HG03175 (cell line): ENCODE measurements at regions not wholly inside any gene's neighbourhood (a gene's known extent, or its start where the extent isn't known, plus 50 kb on each side); places are given as distances from the start of the nearest gene placed in this dataset.

Source experiments
- ATAC-seq: cut with Tn5 transposase; IDR thresholded peaks from one replicate; pipeline ENCODE4 v1.9.1; 2021; ENCODE audit warnings: mild to moderate bottlenecking, moderate library complexity; ENCODE audit not compliant: unreplicated experiment

DNA sequence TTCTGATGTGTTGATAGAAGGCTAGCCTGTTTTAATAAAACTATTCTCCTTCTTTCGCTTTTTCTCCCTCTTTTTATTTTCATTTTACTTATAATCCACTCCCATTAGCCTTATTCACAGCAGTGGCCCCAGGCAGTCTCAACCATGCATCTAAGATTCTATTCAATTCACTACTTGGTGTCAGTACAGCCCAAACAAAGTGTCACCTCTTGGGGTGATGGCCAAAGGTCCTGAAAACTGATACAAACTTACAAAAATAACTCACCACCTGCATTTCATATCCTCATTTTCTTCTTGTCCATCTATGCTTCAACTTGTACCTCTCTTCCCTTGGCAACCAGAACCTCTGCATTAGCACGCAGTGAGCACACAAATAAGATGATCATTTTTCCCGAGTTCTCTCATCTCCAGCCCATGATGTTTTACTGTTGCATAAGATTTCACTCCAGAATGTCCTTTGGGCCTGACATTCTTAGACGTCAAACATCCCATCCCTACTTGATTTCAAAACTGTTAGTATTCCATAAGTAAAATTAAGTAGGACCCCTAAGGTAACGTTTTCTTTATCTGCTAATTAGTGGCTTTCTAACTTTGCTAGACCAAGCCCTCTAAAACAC is 559.3 kb upstream of the TNP1 start:
- no peak for ATAC-seq

DNA sequence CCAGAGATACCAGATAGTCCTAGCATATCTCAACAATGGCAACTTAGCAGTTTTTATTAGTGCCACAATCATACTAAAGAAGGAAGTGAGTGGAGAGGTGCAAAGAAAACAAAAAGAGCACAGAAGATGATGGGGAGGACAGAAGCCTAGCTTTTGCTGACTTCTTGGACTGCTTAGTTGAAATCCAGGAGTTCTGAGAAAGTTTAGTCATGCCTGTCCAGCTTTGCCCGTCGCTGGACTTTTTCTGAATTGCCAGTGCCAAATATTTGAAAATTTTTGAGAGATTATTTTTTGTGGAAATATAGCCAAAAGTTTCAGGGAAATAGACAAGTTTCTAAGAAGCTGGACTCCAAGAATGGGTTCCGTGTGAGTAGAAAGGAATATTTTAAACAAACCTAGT is 558.7 kb upstream of the TNP1 start:
- no peak for ATAC-seq

DNA sequence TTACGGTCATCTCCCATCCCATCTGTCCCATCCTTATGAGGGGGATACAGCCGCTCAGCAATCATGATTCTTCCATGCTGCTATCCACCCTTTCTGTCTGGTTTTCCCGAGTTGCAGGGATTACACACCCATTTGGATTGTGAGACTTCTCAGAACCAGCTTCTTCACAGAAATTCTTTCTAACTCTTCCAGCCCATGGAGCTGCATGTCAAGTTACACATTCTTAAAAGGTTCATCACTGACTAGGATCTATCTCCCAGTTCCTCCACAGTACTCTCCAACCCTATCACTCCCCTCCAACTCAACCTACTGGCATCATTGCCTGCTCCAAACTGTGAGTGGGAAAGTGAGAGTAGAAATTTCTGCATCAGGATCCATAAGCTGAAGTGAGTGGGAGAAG is 558.2 kb upstream of the TNP1 start:
- ATAC-seq, result no peak

GRCh38 chr2:217417536-217417935 is 557.7 kb upstream of the TNP1 start:
- no peak for ATAC-seq

GRCh38 chr2:217415316-217415715 is 555.5 kb upstream of the TNP1 start:
- peak; percentile 94 for ATAC-seq

GRCh38 chr2:217414429-217414828 is 554.6 kb upstream of the TNP1 start:
- ATAC-seq, result no peak

DNA sequence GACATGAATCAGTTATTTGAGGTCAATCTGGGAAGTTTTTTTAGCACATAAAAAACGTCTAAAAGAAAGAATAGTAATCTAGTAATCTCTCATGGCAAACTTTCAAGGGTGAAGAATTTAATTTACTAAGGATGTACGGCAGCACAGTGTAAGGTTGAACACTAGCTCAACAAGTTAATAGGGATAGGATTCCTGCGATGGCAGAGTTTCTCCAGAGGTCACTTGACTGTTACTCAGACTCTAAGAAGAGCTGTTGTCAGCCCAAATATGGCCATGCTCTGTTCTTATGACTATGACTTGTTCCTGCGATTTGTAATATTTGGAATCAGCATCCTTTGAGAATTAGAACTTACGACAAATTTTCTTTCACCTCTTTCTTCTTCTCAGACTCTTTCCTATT is 553.3 kb upstream of the TNP1 start:
- no peak for ATAC-seq

DNA sequence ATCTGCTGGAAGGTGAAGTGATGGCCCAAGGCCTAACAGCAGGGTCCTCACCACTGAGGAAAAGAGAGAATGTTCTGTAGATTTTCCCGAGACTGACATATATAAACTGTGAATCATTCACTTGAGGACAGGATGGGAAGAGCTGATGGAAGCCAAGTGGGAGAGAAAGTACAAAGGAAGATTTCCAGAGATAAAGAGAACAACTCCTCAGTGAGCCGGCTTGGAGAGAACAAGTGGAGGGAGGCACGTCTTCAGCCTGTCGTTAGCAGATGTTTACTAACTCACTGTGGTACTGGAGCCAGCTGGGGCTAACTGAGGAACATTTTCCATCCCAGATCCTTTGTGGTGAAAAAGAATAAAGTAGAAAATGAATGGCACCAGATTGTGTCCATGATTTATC is 552.9 kb upstream of the TNP1 start:
- no peak for ATAC-seq

DNA sequence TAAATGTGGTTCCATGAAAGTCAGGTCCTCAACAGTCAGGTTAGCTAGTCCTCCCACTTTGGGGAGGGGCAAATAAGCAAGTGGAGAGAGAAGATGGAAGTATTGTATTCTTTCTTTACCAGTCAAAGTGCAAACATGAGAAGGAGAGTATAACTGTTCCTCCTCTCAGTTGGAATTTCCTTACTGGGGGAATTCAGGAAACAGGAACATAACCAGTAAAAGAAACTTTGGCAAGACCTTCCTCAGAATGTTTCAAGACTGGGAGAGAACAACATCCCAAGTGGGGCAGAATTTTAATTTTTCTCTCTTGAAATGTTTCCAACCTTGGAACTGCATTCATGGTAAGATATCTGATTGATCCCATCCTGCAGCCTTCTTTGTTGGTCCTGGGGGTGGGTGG is 552.4 kb upstream of the TNP1 start:
- no peak for ATAC-seq

DNA sequence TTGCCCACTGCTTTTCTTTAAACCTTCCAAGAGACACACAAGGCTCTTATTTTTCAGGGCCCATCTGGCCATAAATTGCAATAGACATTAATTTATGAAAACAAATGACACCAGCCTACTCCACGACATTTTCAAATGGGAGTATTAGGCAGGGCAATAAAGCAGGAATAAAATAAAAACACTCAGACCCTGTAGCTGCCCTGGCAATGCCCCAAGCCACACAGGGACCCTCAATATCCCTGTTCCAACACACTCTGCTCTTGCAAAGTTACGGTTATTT is 550.8 kb upstream of the TNP1 start:
- ATAC-seq, result no peak

DNA sequence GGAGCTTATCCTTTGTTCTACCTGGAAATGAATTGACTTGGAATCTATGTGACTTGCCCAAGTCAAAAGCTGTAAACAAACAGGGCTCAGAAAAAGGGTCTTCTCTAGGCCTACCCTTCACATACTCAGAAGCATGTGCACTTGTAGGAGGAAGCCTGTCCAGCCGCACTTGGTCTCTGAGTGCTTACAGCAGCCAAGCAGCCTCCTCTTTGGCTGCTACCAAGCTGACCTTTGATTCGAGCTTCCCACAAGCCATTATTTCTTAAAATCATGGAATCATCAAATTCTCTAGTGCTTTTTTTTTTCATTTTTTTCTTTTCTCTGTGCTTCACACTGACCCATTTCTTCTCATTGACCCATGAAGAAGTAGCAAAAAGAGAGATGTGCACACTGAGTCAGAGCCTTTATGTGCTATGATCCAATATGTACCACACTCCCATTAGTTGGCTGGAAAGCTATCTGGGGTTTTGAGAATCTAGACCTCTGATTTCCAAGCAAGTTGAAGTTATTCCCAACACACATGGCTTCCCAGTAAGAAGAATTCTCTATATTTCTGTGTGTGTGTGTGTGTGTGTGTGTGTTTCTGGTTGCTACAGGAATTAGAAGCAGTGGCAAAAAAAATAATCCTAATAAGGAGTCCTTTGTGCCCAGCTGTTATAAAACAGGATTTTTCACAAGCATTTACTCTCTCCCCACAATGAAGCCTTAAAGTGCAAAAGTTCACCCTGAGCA is 550.3 kb upstream of the TNP1 start:
- no peak for ATAC-seq

DNA sequence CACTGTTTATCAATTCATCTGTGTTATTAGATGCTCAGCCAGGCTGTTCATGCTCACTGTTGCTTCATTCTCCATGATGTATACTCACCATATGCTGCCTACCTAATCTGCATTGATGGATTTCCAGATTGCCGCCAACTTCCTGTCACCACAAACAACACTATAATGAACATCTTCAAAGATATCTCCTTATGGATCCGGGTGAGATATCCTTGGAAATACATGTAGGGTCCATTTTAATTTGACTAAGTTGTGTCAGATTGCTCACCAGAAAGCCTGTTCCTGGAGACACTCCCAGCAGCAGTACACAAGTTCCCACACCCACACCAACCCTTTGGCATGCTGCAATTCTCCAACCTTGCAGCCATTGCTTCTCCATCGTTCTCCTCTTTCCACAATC is 547.5 kb upstream of the TNP1 start:
- ATAC-seq, result no peak

- ATAC-seq, result no peak
Observed at GRCh38 chr2:217404236-217404760, 544.4 kb upstream of the TNP1 start.

DNA sequence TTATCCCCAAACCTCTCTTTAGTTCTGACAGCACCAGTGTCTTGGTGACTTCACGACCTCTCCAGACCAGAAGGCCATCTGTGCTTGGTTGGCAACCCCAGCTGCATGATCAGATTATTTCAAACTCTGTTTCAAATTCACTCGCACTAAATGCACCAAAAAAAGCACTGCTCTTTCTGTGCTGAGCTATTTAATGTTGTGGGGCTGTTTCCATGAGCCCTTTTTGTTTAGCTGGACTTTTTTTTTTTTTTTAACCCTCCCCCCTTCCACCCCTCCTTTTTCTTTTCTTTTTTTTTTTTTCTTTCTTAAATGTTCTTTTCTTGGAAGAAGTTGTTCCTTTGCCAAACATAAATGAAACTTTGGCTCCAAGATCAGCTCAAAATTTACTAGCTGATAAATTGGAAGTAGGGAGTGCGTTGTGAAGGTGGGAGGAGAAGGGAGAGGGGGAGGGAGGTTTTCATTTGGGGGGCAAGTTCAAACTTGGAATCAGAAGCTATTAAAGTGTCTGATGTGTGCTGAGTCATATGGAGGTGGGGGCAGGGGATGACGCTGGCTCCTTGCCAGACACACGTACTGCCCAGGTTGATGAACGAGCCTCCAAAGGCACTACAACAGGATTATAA is 543.0 kb upstream of the TNP1 start:
- no peak for ATAC-seq

GRCh38 chr2:217402144-217402543 is 542.3 kb upstream of the TNP1 start:
- ATAC-seq, result no peak

DNA sequence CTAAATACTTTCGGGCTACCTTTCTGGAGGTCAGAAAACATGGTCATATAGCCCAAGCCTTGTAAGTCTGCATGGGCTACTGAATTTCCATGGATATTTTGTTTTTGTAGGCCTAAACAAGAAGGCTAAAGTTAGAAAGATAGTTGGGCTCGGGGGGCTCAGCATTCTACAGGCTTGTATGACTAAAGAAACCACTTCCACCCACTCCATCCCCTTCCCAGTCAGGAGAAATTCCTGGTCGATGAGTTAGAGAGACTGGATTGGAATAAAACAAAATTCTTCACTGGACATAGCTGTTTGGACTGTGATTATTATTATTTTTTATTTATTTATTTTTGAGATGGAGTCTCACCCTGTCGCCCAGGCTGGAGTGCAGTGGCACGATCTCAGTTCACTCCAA is 539.4 kb upstream of the TNP1 start:
- no peak for ATAC-seq

DNA sequence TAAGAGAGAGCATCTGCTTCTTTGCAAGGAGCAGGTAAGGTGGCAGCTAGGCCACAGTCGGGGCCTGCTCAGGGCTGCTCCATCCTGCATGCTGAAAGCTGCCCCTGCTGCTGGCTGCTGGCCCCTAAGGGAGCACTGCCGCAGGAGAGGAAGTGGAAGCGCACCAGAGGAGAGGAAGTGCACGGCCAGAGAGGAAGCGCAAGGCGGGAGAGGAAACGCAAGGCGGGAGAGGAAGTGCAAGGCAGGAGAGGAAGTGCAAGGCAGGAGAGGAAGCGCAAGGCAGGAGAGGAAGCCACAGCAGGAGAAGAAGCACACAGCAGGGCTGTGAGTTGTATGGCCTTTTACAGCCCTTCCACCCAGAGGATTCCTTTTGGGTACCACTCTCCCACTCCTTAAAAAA is 539.0 kb upstream of the TNP1 start:
- ATAC-seq, result no peak

DNA sequence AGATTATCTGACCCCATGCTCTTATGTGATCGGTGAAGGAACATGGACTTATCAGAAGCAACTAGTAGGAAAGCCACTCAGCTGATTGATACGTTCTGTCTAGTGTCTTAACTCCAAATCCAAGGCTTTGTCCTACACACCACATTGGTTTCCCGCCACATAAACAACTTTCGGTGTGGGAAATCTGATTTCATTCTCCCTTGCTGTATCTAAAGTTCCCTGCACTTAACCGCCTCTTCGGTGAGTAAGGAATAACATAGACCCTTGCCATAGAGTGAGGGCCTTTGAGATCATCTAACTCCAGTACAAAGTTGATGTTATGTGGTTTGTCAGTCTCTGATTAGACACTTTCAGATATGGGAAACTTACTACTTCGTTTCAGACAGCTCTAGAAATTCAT is 538.2 kb upstream of the TNP1 start:
- ATAC-seq, result no peak

GRCh38 chr2:217396586-217396985 is 536.7 kb upstream of the TNP1 start:
- no peak for ATAC-seq

- ATAC-seq, result no peak
Observed at GRCh38 chr2:217396165-217396564, 536.3 kb upstream of the TNP1 start.

DNA sequence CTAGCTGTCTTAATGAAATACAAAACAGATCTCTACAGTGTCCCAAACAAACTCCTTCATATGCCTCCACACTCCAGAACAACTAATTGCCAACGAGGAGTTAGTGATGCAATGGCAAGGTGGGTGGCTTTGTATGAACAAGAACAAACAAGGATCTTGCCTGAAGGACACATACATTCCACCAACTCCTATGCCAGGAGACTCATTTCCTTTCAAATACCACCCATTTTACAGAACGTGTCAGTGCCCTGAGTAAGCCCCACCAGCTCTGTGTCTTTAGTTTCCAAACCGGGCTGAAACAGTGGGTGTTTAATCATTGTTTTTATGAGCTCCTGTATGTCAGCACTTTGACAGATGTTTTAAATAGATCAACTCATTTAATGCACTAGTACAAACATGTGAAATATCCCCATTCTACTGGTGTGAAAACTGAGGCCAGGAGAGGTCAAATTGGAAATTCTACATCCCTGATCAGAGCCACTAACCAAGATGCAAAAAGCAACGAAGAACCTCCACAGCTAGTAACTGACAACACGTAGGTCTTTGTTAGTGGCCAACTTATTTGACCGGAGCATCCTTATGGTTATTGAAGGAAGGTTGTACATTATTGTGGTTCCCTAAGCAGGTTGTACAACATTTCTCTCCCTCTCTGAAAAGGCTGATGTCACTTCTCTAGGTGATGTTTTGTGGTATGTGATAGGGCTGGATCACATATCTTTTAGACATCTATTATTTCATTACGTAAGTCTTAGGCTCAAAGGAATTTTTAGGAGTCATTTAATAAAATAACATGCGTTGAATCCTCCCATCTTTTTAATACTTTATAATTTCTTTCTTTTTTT is 534.9 kb upstream of the TNP1 start:
- ATAC-seq, result no peak
